DND-41 (cell line): ENCODE measurements at regions not wholly inside any gene's neighbourhood (a gene's known extent, or its start where the extent isn't known, plus 50 kb on each side); places are given as distances from the start of the nearest gene placed in this dataset.

Source experiments
- ATAC-seq: fragments of 200-7000 bp; cut with Tn5 transposase; 3 replicates; pipeline ENCODE4 v1.9.1; 2021; ENCODE audit warnings: low read depth; ENCODE audit not compliant: insufficient read depth
- DNase-seq: peaks from one replicate; pipeline ENCODE4 v3.0.0-alpha.2; 2020
- H2AFZ ChIP-seq: 2 replicates; pipeline ENCODE4 v1.6.0; 2012; ENCODE audit warnings: low read depth, low read length
- H3K27ac ChIP-seq: 2 replicates; pipeline ENCODE4 v1.5.1; 2012; ENCODE audit warnings: low read length, inconsistent platforms
- H3K27me3 ChIP-seq: fragments of 200-600 bp; sonication (generic); 2 replicates; pipeline ENCODE4 v1.6.0; 2012; ENCODE audit warnings: low read length, mild to moderate bottlenecking, inconsistent platforms; ENCODE audit not compliant: insufficient read depth, poor library complexity
- H3K36me3 ChIP-seq: 2 replicates; pipeline ENCODE4 v1.5.1; 2012; ENCODE audit warnings: low read length, inconsistent platforms; ENCODE audit not compliant: insufficient read depth
- H3K4me1 ChIP-seq: 2 replicates; pipeline ENCODE4 v1.5.1; 2012; ENCODE audit warnings: mild to moderate bottlenecking, low read length; ENCODE audit not compliant: insufficient read depth
- H3K4me2 ChIP-seq: 2 replicates; pipeline ENCODE4 v1.6.0; 2012; ENCODE audit warnings: mild to moderate bottlenecking, moderate library complexity, low read length, inconsistent platforms; ENCODE audit not compliant: insufficient read depth
- H3K4me3 ChIP-seq, 2 experiments: fragments of 200-600 bp in 1 of 2; shearing (Covaris generic) in 1 of 2; 2 replicates each; pipeline ENCODE4 v1.5.1; 2012 to 2016; ENCODE audit warnings: inconsistent platforms in 2 of 2, low read length in 2 of 2, mild to moderate bottlenecking in 2 of 2, low read depth in 1 of 2, moderate library complexity in 1 of 2
- H3K79me2 ChIP-seq: 2 replicates; pipeline ENCODE4 v1.6.0; 2012; ENCODE audit warnings: low read length, inconsistent platforms; ENCODE audit not compliant: insufficient read depth
- H3K9ac ChIP-seq: 2 replicates; pipeline ENCODE4 v1.6.0; 2012; ENCODE audit warnings: low read depth, mild to moderate bottlenecking, inconsistent platforms, low read length, moderate library complexity
- H3K9me3 ChIP-seq: 2 replicates; pipeline ENCODE4 v1.5.1; 2012; ENCODE audit warnings: low read length, moderate library complexity, mild to moderate bottlenecking, inconsistent platforms; ENCODE audit not compliant: insufficient read depth, severe bottlenecking
- H4K20me1 ChIP-seq: 2 replicates; pipeline ENCODE4 v1.6.0; 2012; ENCODE audit warnings: low read length; ENCODE audit not compliant: insufficient read depth
- EZH2 ChIP-seq: IDR thresholded peaks from 3 replicates; pipeline ENCODE4 v1.6.1; 2012; ENCODE audit warnings: borderline replicate concordance, low read depth, mild to moderate bottlenecking, moderate library complexity, low read length, inconsistent platforms; ENCODE audit not compliant: severe bottlenecking
- TF ChIP-seq, protein P1 (sequence below): IDR thresholded peaks from 2 replicates; pipeline ENCODE4 v1.5.1; 2012; ENCODE audit warnings: borderline replicate concordance, low read length, moderate library complexity, mild to moderate bottlenecking; ENCODE audit not compliant: poor library complexity, severe bottlenecking; ENCODE audit errors: extremely low read depth

- Histone ChIP-seq H3K79me2 (no peaks in the 10 kb centered on the region), H3K27ac (no peak overlapping the region), H3K9me3 (no peaks in the 10 kb centered on the region), H3K4me2 (no peak overlapping the region), H2AFZ (no peak overlapping the region), H3K4me3 (no peak overlapping the region), H4K20me1 (no peaks in the 10 kb centered on the region), H3K9ac (no peak overlapping the region), H3K4me1 (no peaks in the 10 kb centered on the region), H3K27me3 (no peaks in the 10 kb centered on the region), H3K36me3 (no peaks in the 10 kb centered on the region)
- ATAC-seq: no peak
- DNase-seq: no peak
- TF ChIP-seq, protein P1, sequence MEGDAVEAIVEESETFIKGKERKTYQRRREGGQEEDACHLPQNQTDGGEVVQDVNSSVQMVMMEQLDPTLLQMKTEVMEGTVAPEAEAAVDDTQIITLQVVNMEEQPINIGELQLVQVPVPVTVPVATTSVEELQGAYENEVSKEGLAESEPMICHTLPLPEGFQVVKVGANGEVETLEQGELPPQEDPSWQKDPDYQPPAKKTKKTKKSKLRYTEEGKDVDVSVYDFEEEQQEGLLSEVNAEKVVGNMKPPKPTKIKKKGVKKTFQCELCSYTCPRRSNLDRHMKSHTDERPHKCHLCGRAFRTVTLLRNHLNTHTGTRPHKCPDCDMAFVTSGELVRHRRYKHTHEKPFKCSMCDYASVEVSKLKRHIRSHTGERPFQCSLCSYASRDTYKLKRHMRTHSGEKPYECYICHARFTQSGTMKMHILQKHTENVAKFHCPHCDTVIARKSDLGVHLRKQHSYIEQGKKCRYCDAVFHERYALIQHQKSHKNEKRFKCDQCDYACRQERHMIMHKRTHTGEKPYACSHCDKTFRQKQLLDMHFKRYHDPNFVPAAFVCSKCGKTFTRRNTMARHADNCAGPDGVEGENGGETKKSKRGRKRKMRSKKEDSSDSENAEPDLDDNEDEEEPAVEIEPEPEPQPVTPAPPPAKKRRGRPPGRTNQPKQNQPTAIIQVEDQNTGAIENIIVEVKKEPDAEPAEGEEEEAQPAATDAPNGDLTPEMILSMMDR: no peak
- no peak for TF ChIP-seq EZH2
Observed at GRCh38 chr18:39057423-39058064, 1491.9 kb upstream of the CELF4 start.

- H3K4me1 ChIP-seq: peaks cover 24% of the 10 kb centered on the region
- H3K4me3 ChIP-seq: no peak overlapping the region
- H4K20me1 ChIP-seq: no peaks in the 10 kb centered on the region
- DNase-seq (no peak), ATAC-seq (no peak)
- H3K27ac ChIP-seq: no peak overlapping the region
- H3K36me3 ChIP-seq: no peaks in the 10 kb centered on the region
- no peak overlapping the region for H2AFZ ChIP-seq
- no peak overlapping the region for H3K9ac ChIP-seq
- H3K27me3 ChIP-seq: no peaks in the 10 kb centered on the region
- TF ChIP-seq EZH2: no peak
- TF ChIP-seq, protein P1: no peak
- H3K4me2 ChIP-seq: no peak overlapping the region
- no peaks in the 10 kb centered on the region for H3K9me3 ChIP-seq
- no peaks in the 10 kb centered on the region for H3K79me2 ChIP-seq
Observed at GRCh38 chr18:39053571-39053970, 1488.0 kb upstream of the CELF4 start.

GRCh38 chr18:39051013-39051412 is 1485.4 kb upstream of the CELF4 start:
- Histone ChIP-seq H3K27ac (no peak overlapping the region; the same call in 1 of the 2 replicates), H3K36me3 (no peaks in the 10 kb centered on the region), H4K20me1 (no peaks in the 10 kb centered on the region), H3K4me1 (peaks cover 24% of the 10 kb centered on the region), H2AFZ (no peak overlapping the region), H3K9me3 (no peaks in the 10 kb centered on the region), H3K9ac (no peak overlapping the region), H3K79me2 (no peaks in the 10 kb centered on the region), H3K4me3 (no peak overlapping the region), H3K27me3 (no peaks in the 10 kb centered on the region), H3K4me2 (no peak overlapping the region)
- no peak for TF ChIP-seq EZH2
- TF ChIP-seq, protein P1: no peak
- no peak for ATAC-seq
- DNase-seq: no peak
